ENCODE measurements at regions not wholly inside any gene's neighbourhood (a gene's known extent, or its start where the extent isn't known, plus 50 kb on each side); places are given as distances from the start of the nearest gene placed in this dataset.

GRCh38 chr13:74571811-74572210 is 437.6 kb upstream of the KLF12 start:
- DNase-seq: no peak
- H3K4me3 ChIP-seq: no peak overlapping the region
- intact Hi-C loops (cut with DNase I; ENCODE audit: low total_unique reads): no loop called here

GRCh38 chr13:74570834-74571233 is 436.6 kb upstream of the KLF12 start:
- Histone ChIP-seq H3K4me1 (peaks cover 0 to 9% (median 7%) of the 10 kb centered on the region in 6 donors), H3K4me3 (no peak overlapping the region), H3K9me3 (no peaks in the 10 kb centered on the region), H3K36me3 (no peaks in the 10 kb centered on the region), H3K27me3 (replicated peaks in 1 of 7) (peaks cover 0 to 22% (median 4%) of the 10 kb centered on the region in 7 donors), H3K27ac (no peak overlapping the region)
- WGBS, 5 donors: 75 to 93% (median 89%) methylated on average over 2 of the region's 2 CpGs
- TF ChIP-seq POLR2AphosphoS5 (IDR thresholded peaks at IDR 0.05): no peak
- TF ChIP-seq POLR2A (IDR thresholded peaks at IDR 0.05): no peak
- TF ChIP-seq, protein P1, sequence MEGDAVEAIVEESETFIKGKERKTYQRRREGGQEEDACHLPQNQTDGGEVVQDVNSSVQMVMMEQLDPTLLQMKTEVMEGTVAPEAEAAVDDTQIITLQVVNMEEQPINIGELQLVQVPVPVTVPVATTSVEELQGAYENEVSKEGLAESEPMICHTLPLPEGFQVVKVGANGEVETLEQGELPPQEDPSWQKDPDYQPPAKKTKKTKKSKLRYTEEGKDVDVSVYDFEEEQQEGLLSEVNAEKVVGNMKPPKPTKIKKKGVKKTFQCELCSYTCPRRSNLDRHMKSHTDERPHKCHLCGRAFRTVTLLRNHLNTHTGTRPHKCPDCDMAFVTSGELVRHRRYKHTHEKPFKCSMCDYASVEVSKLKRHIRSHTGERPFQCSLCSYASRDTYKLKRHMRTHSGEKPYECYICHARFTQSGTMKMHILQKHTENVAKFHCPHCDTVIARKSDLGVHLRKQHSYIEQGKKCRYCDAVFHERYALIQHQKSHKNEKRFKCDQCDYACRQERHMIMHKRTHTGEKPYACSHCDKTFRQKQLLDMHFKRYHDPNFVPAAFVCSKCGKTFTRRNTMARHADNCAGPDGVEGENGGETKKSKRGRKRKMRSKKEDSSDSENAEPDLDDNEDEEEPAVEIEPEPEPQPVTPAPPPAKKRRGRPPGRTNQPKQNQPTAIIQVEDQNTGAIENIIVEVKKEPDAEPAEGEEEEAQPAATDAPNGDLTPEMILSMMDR (IDR thresholded peaks at IDR 0.05 in 8 of 11, conservative IDR thresholded peaks at IDR 0.05 in 3 of 11): no peak
- DNase-seq: no peak
- intact Hi-C loops (cut with DNase I; ENCODE audit: low total_unique reads): no loop called here

More at GRCh38 chr13:74571811-74572210, 437.6 kb upstream of the KLF12 start:
- Histone ChIP-seq H3K27me3 (replicated peaks in 1 of 7) (peaks cover 0 to 31% (median 9%) of the 10 kb centered on the region in 7 donors), H3K36me3 (no peaks in the 10 kb centered on the region), H3K9me3 (no peaks in the 10 kb centered on the region), H3K27ac (no peak overlapping the region), H3K4me1 (peaks cover 0 to 18% (median 8%) of the 10 kb centered on the region in 6 donors)
- no peak for TF ChIP-seq POLR2A (IDR thresholded peaks at IDR 0.05)
- TF ChIP-seq POLR2AphosphoS5 (IDR thresholded peaks at IDR 0.05): no peak
- TF ChIP-seq, protein P1 (IDR thresholded peaks at IDR 0.05 in 8 of 11, conservative IDR thresholded peaks at IDR 0.05 in 3 of 11): no peak
- 77 to 90% (median 89%) methylated on average over 4 of the region's 4 CpGs for WGBS, 5 donors

GRCh38 chr13:74570046-74570445 is 435.8 kb upstream of the KLF12 start:
- H3K36me3 ChIP-seq: no peaks in the 10 kb centered on the region
- no peak for DNase-seq
- H3K9me3 ChIP-seq: no peaks in the 10 kb centered on the region
- intact Hi-C loops (cut with DNase I; ENCODE audit: low total_unique reads): no loop called here
- no peak for TF ChIP-seq POLR2AphosphoS5 (IDR thresholded peaks at IDR 0.05)
- TF ChIP-seq POLR2A (IDR thresholded peaks at IDR 0.05): no peak
- TF ChIP-seq, protein P1 (IDR thresholded peaks at IDR 0.05 in 8 of 11, conservative IDR thresholded peaks at IDR 0.05 in 3 of 11): no peak
- WGBS, 5 donors: 85 to 97% (median 94%) methylated on average over 1 of the region's 1 CpG
- H3K4me1 ChIP-seq: peaks cover 0 to 1% (median 0%) of the 10 kb centered on the region in 6 donors
- H3K27me3 ChIP-seq (replicated peaks in 1 of 7): peaks cover 0 to 14% (median 0%) of the 10 kb centered on the region in 7 donors
- no peak overlapping the region for H3K27ac ChIP-seq
- H3K4me3 ChIP-seq: no peak overlapping the region

GRCh38 chr13:74569251-74569650 is 435.0 kb upstream of the KLF12 start:
- intact Hi-C loops (cut with DNase I; ENCODE audit: low total_unique reads): no loop called here
- no peak overlapping the region for H3K4me3 ChIP-seq
- H3K4me1 ChIP-seq: no peaks in the 10 kb centered on the region
- H3K36me3 ChIP-seq: no peaks in the 10 kb centered on the region
- 0 to 3% (median 0%) methylated on average over 1 of the region's 1 CpG for WGBS, 5 donors
- peaks cover 0 to 8% (median 0%) of the 10 kb centered on the region in 7 donors for H3K27me3 ChIP-seq (replicated peaks in 1 of 7)
- TF ChIP-seq POLR2AphosphoS5 (IDR thresholded peaks at IDR 0.05) (no peak), POLR2A (IDR thresholded peaks at IDR 0.05) (no peak)
- TF ChIP-seq, protein P1 (IDR thresholded peaks at IDR 0.05 in 8 of 11, conservative IDR thresholded peaks at IDR 0.05 in 3 of 11): no peak
- H3K9me3 ChIP-seq: no peaks in the 10 kb centered on the region
- DNase-seq: no peak
- H3K27ac ChIP-seq: no peak overlapping the region

Measured in spleen (tissue), 11 donors.